ENCODE measurements at regions not wholly inside any gene's neighbourhood (a gene's known extent, or its start where the extent isn't known, plus 50 kb on each side); places are given as distances from the start of the nearest gene placed in this dataset.

- H3K4me1 Mint-ChIP-seq (ENCODE audit: unreplicated experiment), result peaks cover 31% of the 10 kb centered on the region
- no peaks in the 10 kb centered on the region for H3K36me3 Mint-ChIP-seq
- no peaks in the 10 kb centered on the region for H3K27me3 Mint-ChIP-seq
- no peaks in the 10 kb centered on the region for H3K9me3 Mint-ChIP-seq
- DNase-seq (ENCODE audit: extremely low spot score, unreplicated experiment), result no peak
- no peak overlapping the region for H3K4me3 Mint-ChIP-seq
- TF ChIP-seq CTCF (conservative IDR thresholded peaks at IDR 0.05), result no peak
- H3K27ac Mint-ChIP-seq, result no peak overlapping the region
These were observed 569.8 kb upstream of the ZFHX3 start for GRCh38 chr16:73617738-73618137.

GRCh38 chr16:73616770-73617169, 568.8 kb upstream of the ZFHX3 start:
- no peak for TF ChIP-seq CTCF (conservative IDR thresholded peaks at IDR 0.05)
- Mint-ChIP-seq H3K4me1 (ENCODE audit: unreplicated experiment) (peaks cover 31% of the 10 kb centered on the region), H3K27me3 (no peaks in the 10 kb centered on the region), H3K36me3 (no peaks in the 10 kb centered on the region), H3K27ac (no peak overlapping the region), H3K9me3 (no peaks in the 10 kb centered on the region), H3K4me3 (no peak overlapping the region)
- DNase-seq (ENCODE audit: extremely low spot score, unreplicated experiment), result no peak

GRCh38 chr16:73616166-73616753, 568.3 kb upstream of the ZFHX3 start:
- Mint-ChIP-seq H3K9me3 (no peaks in the 10 kb centered on the region), H3K4me3 (no peak overlapping the region), H3K27ac (no peak overlapping the region), H3K4me1 (ENCODE audit: unreplicated experiment) (peaks cover 31% of the 10 kb centered on the region), H3K27me3 (no peaks in the 10 kb centered on the region), H3K36me3 (no peaks in the 10 kb centered on the region)
- no peak for TF ChIP-seq CTCF (conservative IDR thresholded peaks at IDR 0.05)
- DNase-seq (ENCODE audit: extremely low spot score, unreplicated experiment), result no peak

GRCh38 chr16:73615071-73615940, 567.4 kb upstream of the ZFHX3 start:
- peaks cover 34% of the 10 kb centered on the region for H3K4me1 Mint-ChIP-seq (ENCODE audit: unreplicated experiment)
- no peak for DNase-seq (ENCODE audit: extremely low spot score, unreplicated experiment)
- no peaks in the 10 kb centered on the region for H3K36me3 Mint-ChIP-seq
- no peak for TF ChIP-seq CTCF (conservative IDR thresholded peaks at IDR 0.05)
- peak overlapping the region; percentile 19 for H3K4me3 Mint-ChIP-seq
- H3K27ac Mint-ChIP-seq, result no peak overlapping the region
- H3K9me3 Mint-ChIP-seq, result no peaks in the 10 kb centered on the region
- H3K27me3 Mint-ChIP-seq, result peaks cover 9% of the 10 kb centered on the region

GRCh38 chr16:73614131-73614530, 566.2 kb upstream of the ZFHX3 start:
- H3K4me1 Mint-ChIP-seq (ENCODE audit: unreplicated experiment), result peaks cover 34% of the 10 kb centered on the region
- TF ChIP-seq CTCF (conservative IDR thresholded peaks at IDR 0.05), result no peak
- no peak for DNase-seq (ENCODE audit: extremely low spot score, unreplicated experiment)
- H3K27ac Mint-ChIP-seq, result no peak overlapping the region
- H3K27me3 Mint-ChIP-seq, result peaks cover 15% of the 10 kb centered on the region
- H3K9me3 Mint-ChIP-seq, result no peaks in the 10 kb centered on the region
- H3K36me3 Mint-ChIP-seq, result no peaks in the 10 kb centered on the region
- no peak overlapping the region for H3K4me3 Mint-ChIP-seq
